Rectal smooth muscle tissue (tissue), 1 donor: ENCODE measurements at regions not wholly inside any gene's neighbourhood (a gene's known extent, or its start where the extent isn't known, plus 50 kb on each side); places are given as distances from the start of the nearest gene placed in this dataset.

Experiments used
- H3K27ac ChIP-seq: one replicate; pipeline ENCODE4 v1.7.0; 2013; ENCODE audit warnings: low read depth, low read length, inconsistent platforms
- H3K27me3 ChIP-seq: one replicate; pipeline ENCODE4 v1.7.0; 2013; ENCODE audit warnings: low read length; ENCODE audit not compliant: control insufficient read depth, insufficient read depth
- H3K36me3 ChIP-seq: one replicate; pipeline ENCODE4 v1.7.0; 2013; ENCODE audit warnings: low read length; ENCODE audit not compliant: control insufficient read depth, insufficient read depth
- H3K4me1 ChIP-seq: one replicate; pipeline ENCODE4 v1.7.0; 2013; ENCODE audit warnings: low read length; ENCODE audit not compliant: control insufficient read depth, insufficient read depth
- H3K4me3 ChIP-seq: one replicate; pipeline ENCODE4 v1.7.0; 2013; ENCODE audit warnings: low read length
- H3K9ac ChIP-seq: one replicate; pipeline ENCODE4 v1.7.0; 2013; ENCODE audit warnings: low read length

- H3K9ac ChIP-seq = no peak overlapping the region
- H3K36me3 ChIP-seq = no peaks in the 10 kb centered on the region
- no peaks in the 10 kb centered on the region for H3K27me3 ChIP-seq
- H3K27ac ChIP-seq = no peak overlapping the region
- H3K4me3 ChIP-seq = no peak overlapping the region
- H3K4me1 ChIP-seq = no peaks in the 10 kb centered on the region
These were observed 936.0 kb upstream of the SLC10A2 start for GRCh38 chr13:104002216-104002615.

GRCh38 chr13:104001766-104002165, 935.5 kb upstream of the SLC10A2 start:
- no peaks in the 10 kb centered on the region for H3K36me3 ChIP-seq
- H3K27me3 ChIP-seq = no peaks in the 10 kb centered on the region
- no peak overlapping the region for H3K27ac ChIP-seq
- no peaks in the 10 kb centered on the region for H3K4me1 ChIP-seq
- H3K4me3 ChIP-seq = no peak overlapping the region
- H3K9ac ChIP-seq = no peak overlapping the region

DNA sequence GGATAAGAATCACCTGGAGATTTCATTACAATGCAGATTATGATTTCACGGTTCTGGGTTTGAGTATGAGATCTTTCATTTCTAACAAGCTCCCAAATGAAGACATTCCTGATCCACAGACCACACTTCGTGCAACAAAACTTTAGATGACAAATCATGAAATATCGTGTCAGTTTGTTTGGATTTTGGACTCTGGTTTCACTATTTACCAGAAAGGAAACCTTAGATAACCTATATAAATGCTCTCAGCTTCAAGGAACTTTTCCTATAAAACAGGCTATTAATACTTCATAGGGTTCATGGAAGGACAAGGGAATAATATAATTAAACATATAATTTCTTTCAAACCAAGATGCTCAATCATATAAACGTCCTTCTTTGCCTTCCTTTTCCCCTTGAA, 930.5 kb upstream of the SLC10A2 start:
- H3K27ac ChIP-seq = no peak overlapping the region
- no peak overlapping the region for H3K9ac ChIP-seq
- H3K4me1 ChIP-seq = no peaks in the 10 kb centered on the region
- H3K4me3 ChIP-seq = no peak overlapping the region
- no peaks in the 10 kb centered on the region for H3K36me3 ChIP-seq
- H3K27me3 ChIP-seq = no peaks in the 10 kb centered on the region

GRCh38 chr13:103983948-103984347, 917.7 kb upstream of the SLC10A2 start:
- no peak overlapping the region for H3K27ac ChIP-seq
- no peaks in the 10 kb centered on the region for H3K4me1 ChIP-seq

GRCh38 chr13:103976371-103976770, 910.2 kb upstream of the SLC10A2 start:
- Histone ChIP-seq H3K4me1 (no peaks in the 10 kb centered on the region), H3K27ac (no peak overlapping the region), H3K36me3 (no peaks in the 10 kb centered on the region), H3K9ac (no peak overlapping the region), H3K27me3 (no peaks in the 10 kb centered on the region), H3K4me3 (no peak overlapping the region)

More at GRCh38 chr13:103983948-103984347, 917.7 kb upstream of the SLC10A2 start:
- Histone ChIP-seq H3K4me3 (no peak overlapping the region), H3K27me3 (no peaks in the 10 kb centered on the region), H3K36me3 (no peaks in the 10 kb centered on the region), H3K9ac (no peak overlapping the region)

GRCh38 chr13:103973740-103974139, 907.5 kb upstream of the SLC10A2 start:
- no peaks in the 10 kb centered on the region for H3K36me3 ChIP-seq
- no peak overlapping the region for H3K4me3 ChIP-seq
- H3K27me3 ChIP-seq = no peaks in the 10 kb centered on the region
- no peak overlapping the region for H3K27ac ChIP-seq
- H3K4me1 ChIP-seq = no peaks in the 10 kb centered on the region
- H3K9ac ChIP-seq = no peak overlapping the region

DNA sequence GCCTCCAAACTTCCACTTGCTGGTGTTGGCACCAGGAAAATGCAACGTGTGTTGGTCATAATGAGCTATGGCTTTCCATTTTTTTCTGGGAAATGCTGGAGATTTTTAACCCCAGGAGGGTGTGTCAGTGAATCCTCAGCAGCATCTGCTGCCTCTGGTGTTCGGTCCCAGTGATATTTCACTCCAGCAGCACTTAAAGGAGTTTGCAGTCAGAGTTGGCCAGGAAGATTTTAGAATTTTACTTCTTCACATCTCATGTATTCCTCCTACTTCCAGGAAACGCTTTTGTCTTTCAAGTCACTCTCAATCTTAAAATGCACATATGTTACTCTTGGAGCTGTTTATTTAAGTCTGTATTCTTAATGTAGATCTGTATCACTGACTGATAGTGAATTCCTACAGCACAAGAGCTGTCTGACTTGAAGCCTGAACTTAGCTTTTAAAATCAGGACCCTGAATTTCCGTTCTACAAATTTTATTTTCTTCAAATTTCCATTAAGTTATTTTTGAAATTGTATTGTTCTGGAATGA, 903.4 kb upstream of the SLC10A2 start:
- Histone ChIP-seq H3K27me3 (no peaks in the 10 kb centered on the region), H3K9ac (no peak overlapping the region), H3K27ac (no peak overlapping the region), H3K4me3 (no peak overlapping the region), H3K4me1 (no peaks in the 10 kb centered on the region), H3K36me3 (no peaks in the 10 kb centered on the region)

GRCh38 chr13:103965506-103966243, 899.5 kb upstream of the SLC10A2 start:
- no peaks in the 10 kb centered on the region for H3K27me3 ChIP-seq
- H3K27ac ChIP-seq = no peak overlapping the region
- no peak overlapping the region for H3K9ac ChIP-seq
- no peaks in the 10 kb centered on the region for H3K36me3 ChIP-seq
- no peaks in the 10 kb centered on the region for H3K4me1 ChIP-seq
- H3K4me3 ChIP-seq = no peak overlapping the region

GRCh38 chr13:103961784-103962183, 895.6 kb upstream of the SLC10A2 start:
- Histone ChIP-seq H3K27ac (no peak overlapping the region), H3K4me3 (no peak overlapping the region)

GRCh38 chr13:103961129-103961528, 894.9 kb upstream of the SLC10A2 start:
- no peaks in the 10 kb centered on the region for H3K4me1 ChIP-seq
- no peaks in the 10 kb centered on the region for H3K36me3 ChIP-seq
- H3K9ac ChIP-seq = no peak overlapping the region
- H3K27me3 ChIP-seq = no peaks in the 10 kb centered on the region
- H3K27ac ChIP-seq = no peak overlapping the region
- no peak overlapping the region for H3K4me3 ChIP-seq

More at GRCh38 chr13:103961784-103962183, 895.6 kb upstream of the SLC10A2 start:
- Histone ChIP-seq H3K4me1 (no peaks in the 10 kb centered on the region), H3K27me3 (no peaks in the 10 kb centered on the region), H3K9ac (no peak overlapping the region), H3K36me3 (no peaks in the 10 kb centered on the region)

- Histone ChIP-seq H3K9ac (no peak overlapping the region), H3K4me3 (no peak overlapping the region), H3K36me3 (no peaks in the 10 kb centered on the region), H3K4me1 (no peaks in the 10 kb centered on the region), H3K27ac (no peak overlapping the region), H3K27me3 (no peaks in the 10 kb centered on the region)
These were observed 893.8 kb upstream of the SLC10A2 start for GRCh38 chr13:103960001-103960400.

GRCh38 chr13:103958691-103959090, 892.5 kb upstream of the SLC10A2 start:
- Histone ChIP-seq H3K4me3 (no peak overlapping the region), H3K4me1 (no peaks in the 10 kb centered on the region), H3K36me3 (no peaks in the 10 kb centered on the region), H3K27me3 (no peaks in the 10 kb centered on the region), H3K27ac (no peak overlapping the region), H3K9ac (no peak overlapping the region)

- H3K27ac ChIP-seq = no peak overlapping the region
- no peak overlapping the region for H3K4me3 ChIP-seq
- no peaks in the 10 kb centered on the region for H3K4me1 ChIP-seq
- H3K9ac ChIP-seq = no peak overlapping the region
- no peaks in the 10 kb centered on the region for H3K36me3 ChIP-seq
- H3K27me3 ChIP-seq = no peaks in the 10 kb centered on the region
These were observed 891.7 kb upstream of the SLC10A2 start for GRCh38 chr13:103957939-103958338.
